ENCODE measurements at regions not wholly inside any gene's neighbourhood (a gene's known extent, or its start where the extent isn't known, plus 50 kb on each side); places are given as distances from the start of the nearest gene placed in this dataset.

GRCh38 chr16:27719106-27719445 lies 169.1 kb downstream of the KATNIP start:
- DNase-seq (ENCODE audit: low spot score) = no peak

GRCh38 chr16:27720731-27721530 lies 171.0 kb downstream of the KATNIP start:
- no peak for DNase-seq (ENCODE audit: low spot score)

- no peak for DNase-seq (ENCODE audit: low spot score)
These were observed 171.7 kb downstream of the KATNIP start for GRCh38 chr16:27721531-27722181.

- no peak for DNase-seq (ENCODE audit: low spot score)
These were observed 172.3 kb downstream of the KATNIP start for GRCh38 chr16:27722207-27722606.

GRCh38 chr16:27722892-27723450 lies 173.0 kb downstream of the KATNIP start:
- DNase-seq (ENCODE audit: low spot score) = no peak

GRCh38 chr16:27723711-27724481 lies 174.0 kb downstream of the KATNIP start:
- DNase-seq (ENCODE audit: low spot score) = no peak

GRCh38 chr16:27724482-27725235 lies 174.7 kb downstream of the KATNIP start:
- no peak for DNase-seq (ENCODE audit: low spot score)

GRCh38 chr16:27725236-27726000 lies 175.5 kb downstream of the KATNIP start:
- DNase-seq (ENCODE audit: low spot score) = no peak

GRCh38 chr16:27726621-27727261 lies 176.8 kb downstream of the KATNIP start:
- no peak for DNase-seq (ENCODE audit: low spot score)

- DNase-seq (ENCODE audit: low spot score) = no peak
These were observed 178.0 kb downstream of the KATNIP start for GRCh38 chr16:27727941-27728340.

- no peak for DNase-seq (ENCODE audit: low spot score)
These were observed 178.7 kb downstream of the KATNIP start for GRCh38 chr16:27728691-27729090.

- no peak for DNase-seq (ENCODE audit: low spot score)
These were observed 179.8 kb downstream of the KATNIP start for GRCh38 chr16:27729516-27730304.

GRCh38 chr16:27730661-27731210 lies 180.8 kb downstream of the KATNIP start:
- no peak for DNase-seq (ENCODE audit: low spot score)

- DNase-seq (ENCODE audit: low spot score) = no peak
These were observed 185.1 kb downstream of the KATNIP start for GRCh38 chr16:27735031-27735430.

GRCh38 chr16:27736431-27736830 lies 186.5 kb downstream of the KATNIP start:
- no peak for DNase-seq (ENCODE audit: low spot score)

GRCh38 chr16:27737513-27737912 lies 187.6 kb downstream of the KATNIP start:
- DNase-seq (ENCODE audit: low spot score) = no peak
